Activated CD4-positive, alpha-beta memory T cell treated with anti-CD3 and anti-CD28 coated beads, Interleukin-2, amount 10 ng/mL, durations not matched to agents 7 days and 5 days (primary cell): ENCODE measurements at regions not wholly inside any gene's neighbourhood (a gene's known extent, or its start where the extent isn't known, plus 50 kb on each side); places are given as distances from the start of the nearest gene placed in this dataset.

ENCODE experiments used
- CTCF ChIA-PET: fragments of 350-600 bp; sonication (Branson Sonifier 250); formaldehyde crosslinking; loops from one replicate; lab custom pipeline; 2021; ENCODE audit warnings: antibody characterized with exemption, inconsistent platforms; lab: Charles Lee
- POLR2A ChIA-PET: fragments of 350-600 bp; sonication (Branson Sonifier 250); formaldehyde crosslinking; loops from one replicate; lab custom pipeline; 2021; ENCODE audit warnings: antibody characterized with exemption; lab: Charles Lee
- DNase-seq: peaks from one replicate; pipeline ENCODE4 v3.0.0-alpha.2; 2020
- H3K27ac Mint-ChIP-seq: one replicate; pipeline ENCODE4 v1.8.0; 2021; ENCODE audit warnings: mild to moderate bottlenecking, mixed read lengths
- H3K27me3 Mint-ChIP-seq: one replicate; pipeline ENCODE4 v1.8.0; 2021; ENCODE audit warnings: mixed read lengths
- H3K36me3 Mint-ChIP-seq: one replicate; pipeline ENCODE4 v1.8.0; 2021; ENCODE audit warnings: low read depth, mixed read lengths
- H3K4me1 Mint-ChIP-seq: one replicate; pipeline ENCODE4 v1.8.0; 2021; ENCODE audit warnings: mixed read lengths
- H3K4me3 Mint-ChIP-seq: one replicate; pipeline ENCODE4 v1.8.0; 2021; ENCODE audit warnings: mild to moderate bottlenecking, mixed read lengths
- H3K9me3 Mint-ChIP-seq: one replicate; pipeline ENCODE4 v1.8.0; 2021; ENCODE audit warnings: mixed read lengths

- POLR2A ChIA-PET, result no interaction called here
- Mint-ChIP-seq H3K36me3 (no peaks in the 10 kb centered on the region), H3K4me3 (no peak overlapping the region), H3K4me1 (no peaks in the 10 kb centered on the region), H3K9me3 (no peaks in the 10 kb centered on the region), H3K27me3 (peaks cover 11% of the 10 kb centered on the region), H3K27ac (no peak overlapping the region)
- CTCF ChIA-PET, result interaction anchor here (0.7 kb wide), 1 partner anchor 608 kb away, joined by 3 read pairs; no protein-coding TSS in a partner anchor
- no peak for DNase-seq
These were observed 92.1 kb upstream of the OTX2 start for GRCh38 chr14:56902385-56902784.

DNA sequence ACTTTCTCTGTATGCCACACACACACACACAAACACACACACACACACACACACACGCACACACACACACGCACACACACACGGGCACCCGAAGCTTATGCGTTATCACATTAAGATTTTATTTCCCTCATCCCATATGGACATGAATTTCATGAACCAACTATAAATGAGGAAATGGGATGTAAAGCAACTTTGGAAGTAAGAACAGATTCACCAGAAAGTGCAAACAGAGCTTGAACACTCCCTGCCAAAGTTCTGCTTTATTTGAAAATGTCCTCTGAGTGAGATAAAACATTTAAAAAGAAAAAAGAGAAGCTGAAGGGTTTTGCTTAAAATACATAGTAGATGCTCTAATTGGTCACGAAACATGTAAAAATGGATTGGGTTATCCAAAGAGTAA lies 90.4 kb upstream of the OTX2 start:
- DNase-seq, result no peak
- H3K27ac Mint-ChIP-seq, result no peak overlapping the region
- no peak overlapping the region for H3K4me3 Mint-ChIP-seq
- H3K9me3 Mint-ChIP-seq, result no peaks in the 10 kb centered on the region
- POLR2A ChIA-PET, result no interaction called here
- no peaks in the 10 kb centered on the region for H3K36me3 Mint-ChIP-seq
- H3K27me3 Mint-ChIP-seq, result peaks cover 11% of the 10 kb centered on the region
- CTCF ChIA-PET, result no interaction called here
- no peaks in the 10 kb centered on the region for H3K4me1 Mint-ChIP-seq

GRCh38 chr14:56899829-56900228 lies 89.5 kb upstream of the OTX2 start:
- Mint-ChIP-seq H3K27me3 (peaks cover 15% of the 10 kb centered on the region), H3K4me1 (no peaks in the 10 kb centered on the region), H3K4me3 (no peak overlapping the region), H3K9me3 (no peaks in the 10 kb centered on the region), H3K36me3 (no peaks in the 10 kb centered on the region), H3K27ac (no peak overlapping the region)
- CTCF ChIA-PET, result no interaction called here
- DNase-seq, result no peak
- POLR2A ChIA-PET, result no interaction called here

GRCh38 chr14:56896922-56897321 lies 86.6 kb upstream of the OTX2 start:
- POLR2A ChIA-PET, result no interaction called here
- Mint-ChIP-seq H3K36me3 (no peaks in the 10 kb centered on the region), H3K27me3 (peaks cover 16% of the 10 kb centered on the region), H3K4me3 (no peak overlapping the region), H3K27ac (no peak overlapping the region), H3K9me3 (no peaks in the 10 kb centered on the region), H3K4me1 (no peaks in the 10 kb centered on the region)
- no peak for DNase-seq
- CTCF ChIA-PET, result no interaction called here

GRCh38 chr14:56896231-56896630 lies 86.0 kb upstream of the OTX2 start:
- Mint-ChIP-seq H3K27ac (no peak overlapping the region), H3K9me3 (no peaks in the 10 kb centered on the region), H3K4me1 (no peaks in the 10 kb centered on the region), H3K27me3 (peaks cover 19% of the 10 kb centered on the region), H3K4me3 (no peak overlapping the region), H3K36me3 (no peaks in the 10 kb centered on the region)
- POLR2A ChIA-PET, result no interaction called here
- CTCF ChIA-PET, result no interaction called here
- no peak for DNase-seq

DNA sequence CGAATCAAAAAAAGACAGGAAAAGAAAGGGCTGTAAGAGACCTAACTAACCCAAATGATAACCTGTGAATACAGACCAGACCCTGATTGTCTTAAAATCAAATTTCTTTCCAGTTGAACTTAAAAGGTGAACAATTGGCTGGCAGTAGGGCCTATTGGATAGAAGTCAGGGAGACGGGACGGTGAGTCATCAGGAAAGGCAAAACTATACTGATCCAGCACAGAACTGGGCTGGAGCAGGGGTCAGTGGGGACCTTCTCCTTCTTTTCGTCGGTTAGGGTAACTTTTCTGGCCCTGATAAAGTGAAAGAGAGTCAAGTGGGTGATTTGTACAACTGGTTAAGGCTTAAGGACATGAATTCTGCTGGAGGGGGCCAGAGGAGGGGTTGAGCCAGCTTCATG lies 84.9 kb upstream of the OTX2 start:
- no peak overlapping the region for H3K27ac Mint-ChIP-seq
- no peaks in the 10 kb centered on the region for H3K4me1 Mint-ChIP-seq
- no peaks in the 10 kb centered on the region for H3K36me3 Mint-ChIP-seq
- CTCF ChIA-PET, result interaction anchor here (0.6 kb wide), 1 partner anchor 337 kb away, joined by 3 read pairs; no protein-coding TSS in a partner anchor
- no peak overlapping the region for H3K4me3 Mint-ChIP-seq
- peaks cover 19% of the 10 kb centered on the region for H3K27me3 Mint-ChIP-seq
- POLR2A ChIA-PET, result no interaction called here
- no peak for DNase-seq
- H3K9me3 Mint-ChIP-seq, result no peaks in the 10 kb centered on the region

DNA sequence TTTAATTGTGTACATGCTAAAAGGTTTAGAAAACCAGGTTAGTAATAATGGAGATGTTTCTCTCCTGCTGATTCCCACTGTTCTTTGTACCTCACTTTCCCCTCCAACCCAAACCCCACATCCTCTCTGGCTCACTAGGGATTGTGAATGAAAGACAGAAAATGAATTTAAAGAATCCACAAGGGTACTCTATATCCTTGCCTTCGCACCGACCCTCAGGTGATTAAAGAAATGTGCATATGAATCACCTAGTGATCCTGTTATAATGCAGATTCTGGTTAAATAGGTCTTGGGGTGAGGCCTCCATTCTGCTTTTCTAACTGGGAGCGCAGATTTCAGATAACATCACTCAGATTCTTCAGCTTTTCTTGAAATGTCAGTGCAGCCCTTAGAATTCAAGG lies 84.3 kb upstream of the OTX2 start:
- ChIA-PET CTCF (no interaction called here), POLR2A (no interaction called here)
- H3K27me3 Mint-ChIP-seq, result peaks cover 21% of the 10 kb centered on the region
- no peak for DNase-seq
- H3K4me3 Mint-ChIP-seq, result no peak overlapping the region
- H3K27ac Mint-ChIP-seq, result no peak overlapping the region
- no peaks in the 10 kb centered on the region for H3K9me3 Mint-ChIP-seq
- H3K4me1 Mint-ChIP-seq, result no peaks in the 10 kb centered on the region
- H3K36me3 Mint-ChIP-seq, result no peaks in the 10 kb centered on the region

- ChIA-PET CTCF (no interaction called here), POLR2A (no interaction called here)
- H3K4me1 Mint-ChIP-seq, result no peaks in the 10 kb centered on the region
These were observed 82.7 kb upstream of the OTX2 start for GRCh38 chr14:56892959-56893358.

DNA sequence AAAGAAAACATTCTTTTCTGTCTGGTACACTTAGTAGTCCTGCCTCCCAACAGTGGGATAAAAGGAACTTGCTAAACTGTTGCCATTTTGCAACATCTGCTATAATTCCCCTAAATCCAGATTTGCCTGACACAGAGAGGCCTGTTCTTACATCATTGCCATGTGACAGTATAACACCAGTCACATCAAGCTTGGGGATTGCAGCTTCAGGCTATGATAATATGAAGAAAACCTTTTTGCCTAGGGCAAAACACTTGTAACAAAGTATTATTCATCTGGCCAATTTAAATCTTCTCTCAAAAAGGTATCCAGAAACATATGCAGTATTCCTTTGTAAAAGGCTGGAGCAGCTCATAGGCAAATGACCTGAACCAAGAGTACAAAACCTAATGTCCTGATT lies 80.9 kb upstream of the OTX2 start:
- DNase-seq, result no peak
- H3K36me3 Mint-ChIP-seq, result no peaks in the 10 kb centered on the region
- POLR2A ChIA-PET, result no interaction called here
- H3K9me3 Mint-ChIP-seq, result no peaks in the 10 kb centered on the region
- H3K4me1 Mint-ChIP-seq, result no peaks in the 10 kb centered on the region
- H3K27ac Mint-ChIP-seq, result no peak overlapping the region
- H3K27me3 Mint-ChIP-seq, result peaks cover 28% of the 10 kb centered on the region
- no peak overlapping the region for H3K4me3 Mint-ChIP-seq
- CTCF ChIA-PET, result interaction anchor here (1.1 kb wide), 1 partner anchor 401 kb away, joined by 3 read pairs; no protein-coding TSS in a partner anchor

More at GRCh38 chr14:56892959-56893358, 82.7 kb upstream of the OTX2 start:
- peaks cover 29% of the 10 kb centered on the region for H3K27me3 Mint-ChIP-seq
- no peaks in the 10 kb centered on the region for H3K9me3 Mint-ChIP-seq
- no peak for DNase-seq
- no peak overlapping the region for H3K4me3 Mint-ChIP-seq
- H3K36me3 Mint-ChIP-seq, result no peaks in the 10 kb centered on the region
- H3K27ac Mint-ChIP-seq, result no peak overlapping the region

GRCh38 chr14:56889705-56890104 lies 79.4 kb upstream of the OTX2 start:
- Mint-ChIP-seq H3K4me1 (no peaks in the 10 kb centered on the region), H3K4me3 (no peak overlapping the region), H3K9me3 (no peaks in the 10 kb centered on the region), H3K27ac (no peak overlapping the region), H3K27me3 (peaks cover 23% of the 10 kb centered on the region), H3K36me3 (no peaks in the 10 kb centered on the region)
- POLR2A ChIA-PET, result no interaction called here
- DNase-seq, result no peak
- CTCF ChIA-PET, result no interaction called here

DNA sequence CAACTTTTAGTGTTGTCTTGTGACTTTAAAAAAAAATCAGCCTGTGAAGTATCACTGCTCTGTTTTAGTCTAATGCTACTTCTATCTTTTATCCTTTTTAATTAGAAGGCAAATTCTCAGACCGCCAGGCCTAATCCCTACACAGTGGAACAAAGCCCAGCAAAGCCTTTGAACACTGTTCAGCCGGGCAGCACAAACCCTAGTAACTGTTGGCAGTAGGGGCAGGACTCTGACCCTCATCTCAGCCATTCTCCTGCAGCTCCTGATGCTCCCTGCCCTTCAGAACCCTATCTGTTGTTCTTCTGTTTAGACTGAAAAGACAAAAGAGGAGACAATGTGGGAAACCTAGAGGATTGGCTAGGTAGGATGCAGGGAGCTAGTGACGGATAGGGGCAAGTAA lies 78.0 kb upstream of the OTX2 start:
- no peak for DNase-seq
- no peaks in the 10 kb centered on the region for H3K9me3 Mint-ChIP-seq
- ChIA-PET POLR2A (no interaction called here), CTCF (no interaction called here)
- no peaks in the 10 kb centered on the region for H3K36me3 Mint-ChIP-seq
- no peak overlapping the region for H3K27ac Mint-ChIP-seq
- H3K4me3 Mint-ChIP-seq, result no peak overlapping the region
- H3K27me3 Mint-ChIP-seq, result peaks cover 20% of the 10 kb centered on the region
- H3K4me1 Mint-ChIP-seq, result no peaks in the 10 kb centered on the region

DNA sequence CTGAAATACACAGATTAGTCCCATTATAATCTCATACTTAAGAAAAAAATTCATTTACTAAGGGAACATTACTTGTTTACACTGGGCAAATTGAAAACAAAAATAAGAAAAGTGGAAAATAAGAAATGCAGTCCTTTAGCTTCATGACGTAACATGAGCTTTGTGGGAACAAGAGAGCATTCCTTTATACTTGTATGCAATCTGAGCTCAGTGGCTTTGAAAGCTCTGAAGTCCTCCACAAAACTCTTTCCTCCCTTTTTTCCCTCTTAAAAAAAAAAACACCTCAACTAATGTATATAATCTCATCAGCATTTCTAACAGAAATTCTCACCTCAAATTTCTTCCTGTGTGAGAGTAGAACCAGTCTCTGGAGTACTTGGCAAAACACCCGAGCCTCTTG lies 76.9 kb upstream of the OTX2 start:
- no peak overlapping the region for H3K27ac Mint-ChIP-seq
- POLR2A ChIA-PET, result no interaction called here
- no peaks in the 10 kb centered on the region for H3K9me3 Mint-ChIP-seq
- H3K27me3 Mint-ChIP-seq, result peaks cover 16% of the 10 kb centered on the region
- CTCF ChIA-PET, result no interaction called here
- no peak overlapping the region for H3K4me3 Mint-ChIP-seq
- no peak for DNase-seq
- no peaks in the 10 kb centered on the region for H3K4me1 Mint-ChIP-seq
- H3K36me3 Mint-ChIP-seq, result no peaks in the 10 kb centered on the region

- CTCF ChIA-PET, result interaction anchor here (0.7 kb wide), 1 partner anchor 296 kb away, joined by 3 read pairs; no protein-coding TSS in a partner anchor
- H3K36me3 Mint-ChIP-seq, result no peaks in the 10 kb centered on the region
- no peak overlapping the region for H3K27ac Mint-ChIP-seq
These were observed 76.3 kb upstream of the OTX2 start for GRCh38 chr14:56886471-56887062.

DNA sequence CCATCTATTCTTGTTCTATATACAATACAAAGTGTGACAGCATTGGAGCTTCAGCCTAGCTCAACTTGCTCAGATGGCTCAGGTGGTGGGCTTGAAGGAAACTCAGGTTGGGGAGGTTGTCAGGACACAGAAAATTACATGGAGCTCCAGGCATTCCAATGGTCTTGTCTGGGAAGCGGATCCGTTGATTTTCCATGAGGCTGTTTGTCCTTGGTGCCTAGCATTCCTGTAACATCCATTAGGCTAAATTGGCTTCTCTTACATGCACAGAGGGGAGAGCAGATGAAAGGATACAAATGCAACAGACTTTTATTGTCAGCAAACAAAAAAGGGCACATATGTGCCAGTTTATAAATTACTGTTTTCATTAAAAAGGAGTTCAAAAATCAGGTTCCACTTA lies 75.5 kb upstream of the OTX2 start:
- ChIA-PET CTCF (interaction anchor here (0.7 kb wide), 1 partner anchor 296 kb away, joined by 3 read pairs; no protein-coding TSS in a partner anchor), POLR2A (no interaction called here)
- no peaks in the 10 kb centered on the region for H3K36me3 Mint-ChIP-seq
- no peak for DNase-seq
- no peaks in the 10 kb centered on the region for H3K9me3 Mint-ChIP-seq
- H3K4me3 Mint-ChIP-seq, result no peak overlapping the region
- peaks cover 12% of the 10 kb centered on the region for H3K27me3 Mint-ChIP-seq
- no peak overlapping the region for H3K27ac Mint-ChIP-seq
- H3K4me1 Mint-ChIP-seq, result no peaks in the 10 kb centered on the region

More at GRCh38 chr14:56886471-56887062, 76.3 kb upstream of the OTX2 start:
- no peaks in the 10 kb centered on the region for H3K9me3 Mint-ChIP-seq
- POLR2A ChIA-PET, result no interaction called here
- no peak overlapping the region for H3K4me3 Mint-ChIP-seq
- no peak for DNase-seq
- H3K4me1 Mint-ChIP-seq, result no peaks in the 10 kb centered on the region
- H3K27me3 Mint-ChIP-seq, result peaks cover 12% of the 10 kb centered on the region
